ENCODE measurements at regions not wholly inside any gene's neighbourhood (a gene's known extent, or its start where the extent isn't known, plus 50 kb on each side); places are given as distances from the start of the nearest gene placed in this dataset.

DNA sequence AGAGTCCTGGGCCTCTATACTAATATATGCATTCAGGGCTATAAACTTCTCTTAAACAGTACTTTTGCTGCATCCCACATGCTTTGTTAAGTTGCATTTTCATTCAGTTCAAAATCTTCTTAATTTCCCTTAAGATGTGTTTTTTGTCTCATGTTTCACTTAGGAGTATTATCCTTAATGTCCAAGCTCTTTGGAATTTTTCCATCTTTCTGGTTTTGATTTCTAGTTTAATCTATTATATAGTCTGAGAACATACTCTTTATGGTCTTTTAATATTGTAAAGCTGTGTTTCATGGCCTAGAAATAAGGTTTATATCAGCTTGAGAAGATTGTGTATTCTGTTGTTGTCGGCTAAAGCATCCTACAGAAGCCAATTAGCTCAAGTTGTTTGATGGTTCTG, 1041.8 kb downstream of the PLA2G4A start:
- no peak overlapping the region for H3K27ac ChIP-seq
- DNase-seq: no peak
- H3K9me3 ChIP-seq: no peaks in the 10 kb centered on the region
- WGBS, 2 donors: 71 to 72% methylated on average over 1 of the region's 1 CpG
- H3K4me3 ChIP-seq (replicated peaks in 1 of 3): no peak overlapping the region
- H3K36me3 ChIP-seq: no peaks in the 10 kb centered on the region
- TF ChIP-seq, protein P1, sequence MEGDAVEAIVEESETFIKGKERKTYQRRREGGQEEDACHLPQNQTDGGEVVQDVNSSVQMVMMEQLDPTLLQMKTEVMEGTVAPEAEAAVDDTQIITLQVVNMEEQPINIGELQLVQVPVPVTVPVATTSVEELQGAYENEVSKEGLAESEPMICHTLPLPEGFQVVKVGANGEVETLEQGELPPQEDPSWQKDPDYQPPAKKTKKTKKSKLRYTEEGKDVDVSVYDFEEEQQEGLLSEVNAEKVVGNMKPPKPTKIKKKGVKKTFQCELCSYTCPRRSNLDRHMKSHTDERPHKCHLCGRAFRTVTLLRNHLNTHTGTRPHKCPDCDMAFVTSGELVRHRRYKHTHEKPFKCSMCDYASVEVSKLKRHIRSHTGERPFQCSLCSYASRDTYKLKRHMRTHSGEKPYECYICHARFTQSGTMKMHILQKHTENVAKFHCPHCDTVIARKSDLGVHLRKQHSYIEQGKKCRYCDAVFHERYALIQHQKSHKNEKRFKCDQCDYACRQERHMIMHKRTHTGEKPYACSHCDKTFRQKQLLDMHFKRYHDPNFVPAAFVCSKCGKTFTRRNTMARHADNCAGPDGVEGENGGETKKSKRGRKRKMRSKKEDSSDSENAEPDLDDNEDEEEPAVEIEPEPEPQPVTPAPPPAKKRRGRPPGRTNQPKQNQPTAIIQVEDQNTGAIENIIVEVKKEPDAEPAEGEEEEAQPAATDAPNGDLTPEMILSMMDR (IDR thresholded peaks at IDR 0.05): no peak
- TF ChIP-seq POLR2A (IDR thresholded peaks at IDR 0.05): no peak
- H3K27me3 ChIP-seq: no peaks in the 10 kb centered on the region
- intact Hi-C loops (cut with DNase I): no loop called here
- no peaks in the 10 kb centered on the region for H3K4me1 ChIP-seq

DNA sequence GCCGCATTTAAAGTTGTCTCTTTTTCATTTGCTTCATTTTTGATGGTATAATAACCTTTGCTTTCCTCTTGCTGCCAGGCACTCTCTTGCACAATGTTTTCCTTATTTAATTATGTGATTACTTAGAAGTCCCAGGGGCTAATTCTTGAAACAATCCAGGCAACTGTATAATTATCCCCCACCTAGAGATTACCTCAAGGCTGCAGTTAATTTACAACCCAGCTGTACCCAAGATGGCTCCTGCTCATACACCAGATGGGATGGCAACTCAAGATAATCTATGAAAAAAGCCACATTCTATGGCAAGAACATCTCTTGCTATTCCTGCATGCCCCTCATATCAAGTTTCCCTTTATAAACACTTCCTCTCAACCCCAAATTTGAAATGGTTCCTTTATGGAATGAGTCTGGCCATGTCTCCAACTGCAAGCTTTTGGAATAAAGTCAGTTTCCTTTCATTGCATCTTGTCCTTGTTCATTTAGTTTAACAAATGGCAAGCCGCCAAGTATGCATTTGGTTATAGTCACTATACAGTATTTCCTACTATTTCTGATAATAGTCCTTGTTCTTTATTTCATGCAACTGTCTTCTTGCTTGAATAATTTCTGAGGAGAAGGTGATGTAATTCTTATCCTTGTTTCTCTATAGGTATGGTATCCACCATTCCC, 1042.6 kb downstream of the PLA2G4A start:
- Histone ChIP-seq H3K27ac (no peak overlapping the region), H3K27me3 (no peaks in the 10 kb centered on the region), H3K36me3 (no peaks in the 10 kb centered on the region), H3K9me3 (no peaks in the 10 kb centered on the region), H3K4me1 (no peaks in the 10 kb centered on the region), H3K4me3 (replicated peaks in 1 of 3) (no peak overlapping the region)
- WGBS, 2 donors: 46 to 67% methylated on average over 2 of the region's 2 CpGs
- TF ChIP-seq POLR2A (IDR thresholded peaks at IDR 0.05): no peak
- TF ChIP-seq, protein P1 (IDR thresholded peaks at IDR 0.05): no peak
- intact Hi-C loops (cut with DNase I): no loop called here
- DNase-seq: no peak

DNA sequence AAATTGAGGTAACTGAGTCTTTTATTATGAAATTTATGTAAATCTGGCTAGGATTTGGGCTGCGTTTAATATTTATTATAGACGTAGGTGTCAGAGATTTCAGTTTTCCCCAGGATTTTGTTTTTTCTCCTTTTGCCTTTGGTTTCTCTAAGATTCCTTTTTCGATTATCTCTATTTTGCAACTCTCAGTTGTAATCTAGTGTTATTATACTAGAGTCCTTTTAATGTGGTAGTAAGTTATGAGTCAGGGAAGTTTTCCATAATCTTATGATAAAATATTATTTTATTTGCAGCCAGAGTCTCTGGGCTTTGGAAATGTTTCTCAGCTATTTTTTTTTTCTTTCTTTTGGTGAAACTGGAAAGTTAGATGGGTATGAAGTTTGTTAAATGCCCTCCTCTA, 1043.8 kb downstream of the PLA2G4A start:
- intact Hi-C loops (cut with DNase I): no loop called here
- Histone ChIP-seq H3K27ac (no peak overlapping the region), H3K4me3 (replicated peaks in 1 of 3) (no peak overlapping the region), H3K9me3 (no peaks in the 10 kb centered on the region), H3K27me3 (no peaks in the 10 kb centered on the region), H3K4me1 (no peaks in the 10 kb centered on the region), H3K36me3 (no peaks in the 10 kb centered on the region)
- no peak for DNase-seq
- no peak for TF ChIP-seq POLR2A (IDR thresholded peaks at IDR 0.05)
- TF ChIP-seq, protein P1 (IDR thresholded peaks at IDR 0.05): no peak
- 86 to 91% methylated on average over 3 of the region's 3 CpGs for WGBS, 2 donors

DNA sequence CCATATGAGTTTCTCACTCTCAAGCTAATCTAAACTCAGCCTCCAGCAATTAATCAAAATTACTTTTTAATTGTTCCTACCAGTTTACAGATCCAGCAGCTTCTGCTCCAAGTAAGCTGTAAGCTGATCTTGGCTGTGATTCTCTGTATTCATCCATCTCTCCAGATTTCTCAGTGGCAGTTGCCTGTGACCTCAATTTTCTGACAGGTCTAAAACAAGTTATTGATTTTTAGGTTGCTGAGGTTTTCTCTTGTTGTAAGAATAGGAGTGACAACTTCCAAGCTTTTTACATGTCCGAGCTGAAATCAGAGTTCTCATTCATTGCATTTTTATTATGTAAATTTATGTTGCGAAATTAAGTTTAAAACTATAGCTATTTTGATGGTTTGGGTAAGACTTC, 1044.4 kb downstream of the PLA2G4A start:
- Histone ChIP-seq H3K36me3 (no peaks in the 10 kb centered on the region), H3K27ac (no peak overlapping the region), H3K9me3 (no peaks in the 10 kb centered on the region), H3K27me3 (no peaks in the 10 kb centered on the region), H3K4me3 (replicated peaks in 1 of 3) (no peak overlapping the region), H3K4me1 (no peaks in the 10 kb centered on the region)
- intact Hi-C loops (cut with DNase I): no loop called here
- TF ChIP-seq, protein P1 (IDR thresholded peaks at IDR 0.05): no peak
- TF ChIP-seq POLR2A (IDR thresholded peaks at IDR 0.05): no peak
- no peak for DNase-seq
- WGBS, 2 donors: 80 to 81% methylated on average over 2 of the region's 2 CpGs

DNA sequence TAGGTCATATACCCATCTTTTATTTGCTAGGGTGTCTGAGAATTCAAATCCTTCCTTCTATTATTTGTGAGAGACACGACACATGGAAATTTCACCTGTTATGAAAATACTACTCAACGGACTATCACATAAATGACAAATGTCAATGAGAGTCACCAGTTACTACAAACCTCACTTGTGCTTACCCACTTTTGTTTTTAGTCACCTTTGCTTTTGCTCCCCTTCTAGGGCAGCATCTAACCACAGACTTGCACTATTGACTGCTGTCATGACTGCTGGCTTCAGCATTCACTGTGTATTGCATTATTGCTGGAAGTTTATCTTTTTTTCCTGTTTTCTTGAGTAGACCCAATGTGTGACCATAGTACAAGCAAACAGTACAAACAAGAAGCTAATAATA, 1048.0 kb downstream of the PLA2G4A start:
- Histone ChIP-seq H3K4me1 (no peaks in the 10 kb centered on the region), H3K9me3 (no peaks in the 10 kb centered on the region), H3K27me3 (no peaks in the 10 kb centered on the region), H3K27ac (no peak overlapping the region), H3K4me3 (replicated peaks in 1 of 3) (no peak overlapping the region), H3K36me3 (no peaks in the 10 kb centered on the region)
- intact Hi-C loops (cut with DNase I): no loop called here
- DNase-seq: no peak
- TF ChIP-seq, protein P1 (IDR thresholded peaks at IDR 0.05): no peak
- no peak for TF ChIP-seq POLR2A (IDR thresholded peaks at IDR 0.05)
- WGBS, 2 donors: 89 to 98% methylated on average over 2 of the region's 2 CpGs
